ELR (cell line): ENCODE measurements at regions not wholly inside any gene's neighbourhood (a gene's known extent, or its start where the extent isn't known, plus 50 kb on each side); places are given as distances from the start of the nearest gene placed in this dataset.
A peak's percentile ranks its signal among the peaks of the same experiment; 100 is the strongest.

Source experiments
- DNase-seq: peaks from one replicate; pipeline ENCODE4 v3.0.0-alpha.2; 2015; ENCODE audit warnings: low read depth

- DNase-seq = no peak
These were observed 278.0 kb downstream of the ADRA2A start for GRCh38 chr10:111354859-111355258.

- no peak for DNase-seq
These were observed 279.7 kb downstream of the ADRA2A start for GRCh38 chr10:111356571-111356970.

- no peak for DNase-seq
These were observed 281.0 kb downstream of the ADRA2A start for GRCh38 chr10:111357859-111358258.

- peak; percentile 18 for DNase-seq
These were observed 283.6 kb downstream of the ADRA2A start for GRCh38 chr10:111360260-111360925.

GRCh38 chr10:111367531-111367930 is 290.7 kb downstream of the ADRA2A start:
- DNase-seq = no peak

- no peak for DNase-seq
These were observed 293.3 kb downstream of the ADRA2A start for GRCh38 chr10:111370101-111370500.

- no peak for DNase-seq
These were observed 296.9 kb downstream of the ADRA2A start for GRCh38 chr10:111373696-111374095.

- no peak for DNase-seq
These were observed 302.8 kb downstream of the ADRA2A start for GRCh38 chr10:111379534-111380187.

GRCh38 chr10:111384556-111384955 is 307.7 kb downstream of the ADRA2A start:
- no peak for DNase-seq

GRCh38 chr10:111390813-111391563 is 314.2 kb downstream of the ADRA2A start:
- no peak for DNase-seq

- no peak for DNase-seq
These were observed 315.3 kb downstream of the ADRA2A start for GRCh38 chr10:111392159-111392558.

GRCh38 chr10:111392910-111393309 is 316.1 kb downstream of the ADRA2A start:
- DNase-seq = no peak

- no peak for DNase-seq
These were observed 333.9 kb downstream of the ADRA2A start for GRCh38 chr10:111410740-111411139.

GRCh38 chr10:111425459-111425858 is 348.6 kb downstream of the ADRA2A start:
- no peak for DNase-seq

GRCh38 chr10:111429288-111430028 is 352.6 kb downstream of the ADRA2A start:
- DNase-seq = no peak

- no peak for DNase-seq
These were observed 353.2 kb downstream of the ADRA2A start for GRCh38 chr10:111430070-111430469.

GRCh38 chr10:111432588-111432987 is 355.8 kb downstream of the ADRA2A start:
- no peak for DNase-seq

- DNase-seq = no peak
These were observed 359.0 kb downstream of the ADRA2A start for GRCh38 chr10:111435871-111436270.

GRCh38 chr10:111439034-111439842 is 362.4 kb downstream of the ADRA2A start:
- no peak for DNase-seq

GRCh38 chr10:111440501-111440900 is 363.7 kb downstream of the ADRA2A start:
- no peak for DNase-seq

- no peak for DNase-seq
These were observed 368.8 kb downstream of the ADRA2A start for GRCh38 chr10:111445667-111446066.

GRCh38 chr10:111446966-111447365 is 370.1 kb downstream of the ADRA2A start:
- no peak for DNase-seq
